ENCODE measurements at regions not wholly inside any gene's neighbourhood (a gene's known extent, or its start where the extent isn't known, plus 50 kb on each side); places are given as distances from the start of the nearest gene placed in this dataset.

DNA sequence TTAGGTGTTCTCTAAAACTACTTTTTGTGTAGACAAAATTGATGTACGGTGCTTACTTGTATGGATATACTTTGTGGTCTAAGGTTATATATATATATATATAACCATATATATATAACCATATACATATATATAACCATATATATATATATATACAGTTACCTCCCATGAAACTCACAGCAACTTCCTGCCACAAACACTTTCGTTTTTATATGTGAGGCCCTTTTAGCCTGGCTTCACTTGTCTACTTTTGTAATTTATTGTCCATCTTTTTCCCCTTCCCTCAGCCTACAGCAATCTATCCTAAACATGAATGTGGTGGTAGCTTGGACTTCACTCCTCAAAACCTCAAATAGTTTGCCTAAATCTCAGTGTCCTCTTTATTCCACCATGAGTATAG lies 72.8 kb upstream of the NPFFR2 start:
- no peak for TF ChIP-seq RAD21 (conservative IDR thresholded peaks at IDR 0.05)
- Histone ChIP-seq H3K9me2 (ENCODE audit: insufficient read depth, low read length) (no peaks in the 10 kb centered on the region), H2AFZ (ENCODE audit: low read depth, low read length) (no peak overlapping the region), H4K20me1 (ENCODE audit: insufficient read depth) (no peaks in the 10 kb centered on the region), H3K4me2 (ENCODE audit: low read length) (no peak overlapping the region), H3K79me2 (replicated peaks; ENCODE audit: insufficient read depth, low read length) (no peaks in the 10 kb centered on the region), H3K36me3 (ENCODE audit: insufficient read depth, low read length) (no peaks in the 10 kb centered on the region), H3K9ac (ENCODE audit: low read length) (no peak overlapping the region), H3K27ac (ENCODE audit: low read length) (no peak overlapping the region), H3K27me3 (ENCODE audit: insufficient read depth, low read depth, low read length) (no peaks in the 10 kb centered on the region), H3K4me3 (ENCODE audit: low read length) (no peak overlapping the region), H3K9me3 (ENCODE audit: low read length) (no peaks in the 10 kb centered on the region), H3F3A (ENCODE audit: insufficient read depth, low read length, poor library complexity, severe bottlenecking) (no peaks in the 10 kb centered on the region)

DNA sequence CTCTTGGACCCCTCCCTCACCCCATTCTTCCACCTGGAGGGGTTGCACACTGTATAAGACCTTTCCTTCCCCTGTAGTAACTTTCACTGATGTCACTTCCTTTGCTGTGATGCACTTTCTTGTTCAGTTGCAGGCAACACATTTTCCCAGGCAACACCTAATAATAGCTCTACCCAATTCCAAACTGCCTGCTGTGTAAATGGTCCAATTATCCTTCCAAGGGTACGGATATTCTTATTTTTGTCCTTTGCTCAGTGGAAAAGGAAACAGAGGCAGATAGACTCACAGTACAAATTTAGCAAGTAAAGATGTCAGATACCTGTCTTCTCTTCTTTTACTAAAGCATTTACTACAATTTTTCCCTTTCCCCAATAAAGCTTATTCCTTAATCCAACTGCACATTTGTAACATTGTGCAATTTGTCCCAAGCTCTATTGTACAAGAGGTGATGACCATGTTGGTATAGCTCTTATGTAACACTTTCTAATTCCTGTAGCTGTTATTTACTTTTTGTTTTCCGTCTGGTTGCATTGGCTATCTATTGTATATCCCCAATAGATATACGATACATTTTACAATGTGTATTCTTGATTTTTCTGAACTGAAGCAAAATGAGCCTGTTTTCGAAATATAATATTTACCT lies 69.1 kb upstream of the NPFFR2 start:
- H3K4me3 ChIP-seq (ENCODE audit: low read length), result no peak overlapping the region
- peak overlapping the region; percentile 51 for H3K4me2 ChIP-seq (ENCODE audit: low read length)

DNA sequence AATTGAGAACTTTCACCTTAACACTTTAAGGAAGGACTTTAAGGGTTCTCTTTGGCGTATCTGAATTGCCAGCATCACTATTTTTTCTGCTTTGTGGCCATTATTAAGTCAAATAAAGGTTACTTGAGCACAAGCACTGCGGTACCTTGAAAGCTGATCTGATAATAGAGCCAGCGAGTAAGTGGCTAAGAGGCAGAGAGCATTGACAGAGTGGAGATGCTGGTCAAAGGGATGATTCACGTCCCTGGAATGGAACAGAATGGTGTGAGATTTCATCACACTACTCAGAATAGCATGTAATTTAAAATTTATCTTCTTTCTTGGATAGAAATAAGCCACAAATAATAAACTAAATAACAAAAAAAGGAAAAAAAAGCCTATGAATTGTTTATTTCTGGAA lies 57.1 kb upstream of the NPFFR2 start:
- no peaks in the 10 kb centered on the region for H3K9me2 ChIP-seq (ENCODE audit: insufficient read depth, low read length)
- H3K27ac ChIP-seq (ENCODE audit: low read length), result no peak overlapping the region
- no peaks in the 10 kb centered on the region for H3K9me3 ChIP-seq (ENCODE audit: low read length)
- no peak overlapping the region for H2AFZ ChIP-seq (ENCODE audit: low read depth, low read length)
- H3F3A ChIP-seq (ENCODE audit: insufficient read depth, low read length, poor library complexity, severe bottlenecking), result no peaks in the 10 kb centered on the region
- H3K27me3 ChIP-seq (ENCODE audit: insufficient read depth, low read depth, low read length), result no peaks in the 10 kb centered on the region
- TF ChIP-seq EZH2 (IDR thresholded peaks at IDR 0.05; ENCODE audit: borderline replicate concordance, insufficient read depth, low read length, poor library complexity, severe bottlenecking), result no peak
- TF ChIP-seq POLR2AphosphoS5 (IDR thresholded peaks at IDR 0.05), result no peak
- TF ChIP-seq TAF1 (IDR thresholded peaks at IDR 0.05; ENCODE audit: low read depth), result no peak
- TF ChIP-seq, protein P1, sequence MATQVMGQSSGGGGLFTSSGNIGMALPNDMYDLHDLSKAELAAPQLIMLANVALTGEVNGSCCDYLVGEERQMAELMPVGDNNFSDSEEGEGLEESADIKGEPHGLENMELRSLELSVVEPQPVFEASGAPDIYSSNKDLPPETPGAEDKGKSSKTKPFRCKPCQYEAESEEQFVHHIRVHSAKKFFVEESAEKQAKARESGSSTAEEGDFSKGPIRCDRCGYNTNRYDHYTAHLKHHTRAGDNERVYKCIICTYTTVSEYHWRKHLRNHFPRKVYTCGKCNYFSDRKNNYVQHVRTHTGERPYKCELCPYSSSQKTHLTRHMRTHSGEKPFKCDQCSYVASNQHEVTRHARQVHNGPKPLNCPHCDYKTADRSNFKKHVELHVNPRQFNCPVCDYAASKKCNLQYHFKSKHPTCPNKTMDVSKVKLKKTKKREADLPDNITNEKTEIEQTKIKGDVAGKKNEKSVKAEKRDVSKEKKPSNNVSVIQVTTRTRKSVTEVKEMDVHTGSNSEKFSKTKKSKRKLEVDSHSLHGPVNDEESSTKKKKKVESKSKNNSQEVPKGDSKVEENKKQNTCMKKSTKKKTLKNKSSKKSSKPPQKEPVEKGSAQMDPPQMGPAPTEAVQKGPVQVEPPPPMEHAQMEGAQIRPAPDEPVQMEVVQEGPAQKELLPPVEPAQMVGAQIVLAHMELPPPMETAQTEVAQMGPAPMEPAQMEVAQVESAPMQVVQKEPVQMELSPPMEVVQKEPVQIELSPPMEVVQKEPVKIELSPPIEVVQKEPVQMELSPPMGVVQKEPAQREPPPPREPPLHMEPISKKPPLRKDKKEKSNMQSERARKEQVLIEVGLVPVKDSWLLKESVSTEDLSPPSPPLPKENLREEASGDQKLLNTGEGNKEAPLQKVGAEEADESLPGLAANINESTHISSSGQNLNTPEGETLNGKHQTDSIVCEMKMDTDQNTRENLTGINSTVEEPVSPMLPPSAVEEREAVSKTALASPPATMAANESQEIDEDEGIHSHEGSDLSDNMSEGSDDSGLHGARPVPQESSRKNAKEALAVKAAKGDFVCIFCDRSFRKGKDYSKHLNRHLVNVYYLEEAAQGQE (IDR thresholded peaks at IDR 0.05; ENCODE audit: borderline replicate concordance), result no peak
- TF ChIP-seq MXI1 (conservative IDR thresholded peaks at IDR 0.05; ENCODE audit: poor library complexity, severe bottlenecking), result no peak
- TF ChIP-seq, protein P2, sequence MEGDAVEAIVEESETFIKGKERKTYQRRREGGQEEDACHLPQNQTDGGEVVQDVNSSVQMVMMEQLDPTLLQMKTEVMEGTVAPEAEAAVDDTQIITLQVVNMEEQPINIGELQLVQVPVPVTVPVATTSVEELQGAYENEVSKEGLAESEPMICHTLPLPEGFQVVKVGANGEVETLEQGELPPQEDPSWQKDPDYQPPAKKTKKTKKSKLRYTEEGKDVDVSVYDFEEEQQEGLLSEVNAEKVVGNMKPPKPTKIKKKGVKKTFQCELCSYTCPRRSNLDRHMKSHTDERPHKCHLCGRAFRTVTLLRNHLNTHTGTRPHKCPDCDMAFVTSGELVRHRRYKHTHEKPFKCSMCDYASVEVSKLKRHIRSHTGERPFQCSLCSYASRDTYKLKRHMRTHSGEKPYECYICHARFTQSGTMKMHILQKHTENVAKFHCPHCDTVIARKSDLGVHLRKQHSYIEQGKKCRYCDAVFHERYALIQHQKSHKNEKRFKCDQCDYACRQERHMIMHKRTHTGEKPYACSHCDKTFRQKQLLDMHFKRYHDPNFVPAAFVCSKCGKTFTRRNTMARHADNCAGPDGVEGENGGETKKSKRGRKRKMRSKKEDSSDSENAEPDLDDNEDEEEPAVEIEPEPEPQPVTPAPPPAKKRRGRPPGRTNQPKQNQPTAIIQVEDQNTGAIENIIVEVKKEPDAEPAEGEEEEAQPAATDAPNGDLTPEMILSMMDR (IDR thresholded peaks at IDR 0.05; ENCODE audit: poor library complexity, severe bottlenecking), result no peak
- TF ChIP-seq RAD21 (conservative IDR thresholded peaks at IDR 0.05), result no peak
- no peak for TF ChIP-seq SMC3 (conservative IDR thresholded peaks at IDR 0.05; ENCODE audit: poor library complexity)
- no peak for TF ChIP-seq EP300 (conservative IDR thresholded peaks at IDR 0.05; ENCODE audit: poor library complexity, severe bottlenecking)
- no peak overlapping the region for H3K9ac ChIP-seq (ENCODE audit: low read length)
- no peaks in the 10 kb centered on the region for H4K20me1 ChIP-seq (ENCODE audit: insufficient read depth)
- no peaks in the 10 kb centered on the region for H3K79me2 ChIP-seq (replicated peaks; ENCODE audit: insufficient read depth, low read length)
- H3K36me3 ChIP-seq (ENCODE audit: insufficient read depth, low read length), result no peaks in the 10 kb centered on the region
- no peak overlapping the region for H3K4me3 ChIP-seq (ENCODE audit: low read length)
- H3K4me2 ChIP-seq (ENCODE audit: low read length), result no peak overlapping the region

More for the DNA sequence above, 69.1 kb upstream of the NPFFR2 start:
- no peak overlapping the region for H2AFZ ChIP-seq (ENCODE audit: low read depth, low read length)
- no peaks in the 10 kb centered on the region for H3K36me3 ChIP-seq (ENCODE audit: insufficient read depth, low read length)
- peak overlapping the region; percentile 20 for H3K27ac ChIP-seq (ENCODE audit: low read length)
- H3K27me3 ChIP-seq (ENCODE audit: insufficient read depth, low read depth, low read length), result no peaks in the 10 kb centered on the region
- H3K79me2 ChIP-seq (replicated peaks; ENCODE audit: insufficient read depth, low read length), result no peaks in the 10 kb centered on the region
- no peaks in the 10 kb centered on the region for H4K20me1 ChIP-seq (ENCODE audit: insufficient read depth)
- no peaks in the 10 kb centered on the region for H3F3A ChIP-seq (ENCODE audit: insufficient read depth, low read length, poor library complexity, severe bottlenecking)
- H3K9me3 ChIP-seq (ENCODE audit: low read length), result no peaks in the 10 kb centered on the region
- H3K9me2 ChIP-seq (ENCODE audit: insufficient read depth, low read length), result no peaks in the 10 kb centered on the region
- no peak overlapping the region for H3K9ac ChIP-seq (ENCODE audit: low read length)
- peak; percentile 56 for TF ChIP-seq POLR2AphosphoS5 (IDR thresholded peaks at IDR 0.05)
- no peak for TF ChIP-seq SMC3 (conservative IDR thresholded peaks at IDR 0.05; ENCODE audit: poor library complexity)
- TF ChIP-seq, protein P1 (IDR thresholded peaks at IDR 0.05; ENCODE audit: borderline replicate concordance), result peak; percentile 78

Data from neural cell (in vitro differentiated cells).